ENCODE measurements at regions not wholly inside any gene's neighbourhood (a gene's known extent, or its start where the extent isn't known, plus 50 kb on each side); places are given as distances from the start of the nearest gene placed in this dataset.

DNA sequence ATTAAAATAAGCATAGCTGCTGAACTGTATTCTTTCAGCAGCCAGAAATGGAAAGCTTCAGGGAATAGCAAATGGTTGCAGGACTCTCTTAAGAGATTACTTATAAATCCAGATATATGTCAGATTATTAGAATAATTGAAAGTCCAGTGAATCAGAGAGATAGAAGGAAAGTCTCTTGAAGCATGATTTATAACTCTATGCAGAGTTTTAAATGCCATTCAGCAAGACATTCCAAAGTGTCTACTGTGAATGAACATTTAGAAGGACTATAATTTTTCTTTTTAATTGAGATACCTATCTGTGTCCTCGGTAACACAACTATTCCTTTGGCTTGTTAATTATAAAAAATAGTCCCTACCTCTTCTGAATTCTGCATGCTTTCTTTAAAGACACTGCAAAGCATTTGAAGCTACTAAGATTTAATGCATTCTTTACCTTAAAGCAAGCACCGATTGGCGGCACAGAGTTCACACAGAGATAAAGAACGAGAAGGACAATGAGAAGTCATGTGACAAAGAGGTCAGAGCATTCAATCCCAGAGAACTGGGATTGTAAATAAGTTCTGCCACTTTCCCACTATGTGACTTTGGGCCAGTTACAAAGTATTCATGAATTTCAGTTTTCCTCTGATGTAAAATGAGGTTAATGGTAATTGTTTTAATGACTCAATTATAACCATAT is 371.0 kb upstream of the ATP2B1 start:
- no peak for DNase-seq (ENCODE audit: low read depth in 2 of 2)

DNA sequence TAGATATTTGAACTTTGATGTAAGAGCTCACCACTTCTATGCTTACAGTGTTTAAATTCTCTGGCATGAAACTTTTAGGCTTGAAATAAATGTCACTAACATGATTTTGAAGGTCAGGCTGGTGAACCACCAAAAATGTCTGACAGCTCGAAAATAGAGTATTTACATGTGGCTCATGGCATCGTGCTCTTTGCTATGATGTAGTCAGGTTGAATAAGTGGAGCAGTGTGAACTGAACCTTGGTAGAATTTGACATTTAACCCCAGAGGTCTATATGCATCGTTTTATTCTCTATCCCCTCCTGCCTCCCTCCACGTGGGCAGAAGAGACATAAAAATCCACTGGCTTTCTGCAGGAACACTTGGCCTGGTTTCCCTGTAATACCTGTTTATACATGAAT is 369.7 kb upstream of the ATP2B1 start:
- DNase-seq (ENCODE audit: low read depth in 2 of 2): no peak

DNA sequence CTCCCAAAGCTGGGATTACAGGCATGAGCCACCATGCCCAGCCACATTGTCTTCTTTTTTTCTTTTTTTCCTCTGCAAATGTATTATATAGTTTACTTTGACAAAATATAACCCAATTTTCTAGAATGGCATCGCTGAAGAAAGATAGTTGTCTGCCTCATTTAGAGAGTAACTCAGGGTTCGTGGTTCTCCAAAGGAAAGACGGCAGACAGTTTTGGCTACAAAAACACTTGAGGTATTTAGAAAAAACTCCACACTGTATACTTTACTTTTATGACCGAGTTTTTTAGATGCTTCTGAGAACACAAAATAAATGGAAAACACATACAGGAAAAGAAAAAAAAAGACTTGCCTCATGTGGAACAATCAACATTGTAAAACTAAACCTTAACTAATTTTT is 369.1 kb upstream of the ATP2B1 start:
- no peak for DNase-seq (ENCODE audit: low read depth in 2 of 2)

DNA sequence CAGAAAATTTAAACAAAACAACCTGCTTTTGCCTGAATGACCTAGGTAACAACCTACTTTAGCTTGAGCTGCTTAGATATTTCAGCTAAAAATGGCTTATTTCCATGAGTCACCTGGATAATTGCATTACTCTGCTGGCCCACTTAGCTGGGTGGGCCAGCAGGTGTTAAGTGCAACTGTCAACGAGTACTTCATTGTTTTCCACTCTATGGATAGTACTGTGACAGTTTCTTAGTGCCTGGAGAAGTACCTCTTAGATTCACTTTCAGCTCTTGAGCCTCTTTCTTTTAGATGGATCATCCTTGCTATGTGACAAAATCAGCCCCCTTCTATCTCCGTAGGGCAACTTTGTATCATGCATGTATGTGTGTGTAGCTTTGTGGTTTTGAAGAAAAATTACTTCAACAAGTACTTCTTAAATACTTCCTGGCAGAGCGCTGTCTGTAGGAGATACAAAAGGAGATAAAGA is 368.2 kb upstream of the ATP2B1 start:
- no peak for DNase-seq (ENCODE audit: low read depth in 2 of 2)

DNA sequence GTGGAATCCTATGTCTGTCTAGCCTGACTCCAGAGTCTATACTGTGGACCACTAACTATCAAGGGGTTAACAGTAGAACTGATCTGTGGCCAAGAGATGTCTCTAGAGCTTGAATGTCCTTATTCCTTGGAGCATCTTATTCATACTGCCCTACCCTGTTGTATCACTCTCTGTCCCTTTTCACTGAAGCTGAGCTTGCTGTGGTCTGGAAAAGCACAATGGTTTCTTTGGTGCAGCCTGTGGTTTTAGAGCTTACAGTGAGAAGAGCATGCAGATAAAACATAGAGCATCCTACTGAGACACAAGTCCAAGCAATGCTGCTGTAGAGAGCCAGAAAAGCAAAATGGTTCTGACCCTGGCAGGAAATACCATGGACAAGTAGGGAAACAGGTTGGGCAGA is 367.0 kb upstream of the ATP2B1 start:
- DNase-seq (ENCODE audit: low read depth in 2 of 2): no peak

DNA sequence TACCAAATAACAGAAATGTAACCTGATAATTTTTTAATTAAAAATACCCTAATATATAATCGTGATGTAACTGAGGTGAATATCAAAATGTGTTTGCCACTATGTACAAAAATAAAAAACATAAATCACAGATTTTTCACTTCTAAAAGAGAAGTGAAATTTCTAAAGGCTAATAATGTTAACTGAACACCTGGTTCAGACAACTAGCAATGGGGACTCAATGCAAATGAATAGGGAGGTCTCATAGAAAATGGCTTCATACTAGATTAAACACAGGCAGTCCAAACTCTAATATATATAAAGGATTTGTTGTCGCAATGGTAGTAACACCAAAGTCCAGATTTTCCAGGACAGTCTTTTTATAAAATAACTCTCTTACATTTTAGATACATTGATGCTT is 365.4 kb upstream of the ATP2B1 start:
- no peak for DNase-seq (ENCODE audit: low read depth in 2 of 2)

DNA sequence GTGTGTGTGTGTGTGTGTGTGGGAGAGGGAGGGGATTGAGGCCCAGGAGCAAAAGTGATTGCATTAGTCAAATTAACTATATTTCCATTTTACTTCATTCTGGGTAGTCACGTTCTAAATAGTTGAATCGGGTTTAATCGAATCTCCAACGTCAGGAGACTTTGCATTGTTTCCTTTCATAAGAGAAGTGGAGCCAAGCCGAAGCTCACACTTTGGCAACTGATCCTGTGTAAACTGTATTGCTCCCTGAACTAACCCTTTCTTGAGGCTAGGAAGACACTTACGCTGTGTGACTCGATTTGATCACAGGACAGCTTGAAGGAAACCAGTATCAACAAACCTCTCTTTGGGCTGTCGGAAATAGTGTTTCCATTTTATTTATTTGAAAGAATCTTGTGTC is 363.4 kb upstream of the ATP2B1 start:
- DNase-seq (ENCODE audit: low read depth in 2 of 2): no peak

DNA sequence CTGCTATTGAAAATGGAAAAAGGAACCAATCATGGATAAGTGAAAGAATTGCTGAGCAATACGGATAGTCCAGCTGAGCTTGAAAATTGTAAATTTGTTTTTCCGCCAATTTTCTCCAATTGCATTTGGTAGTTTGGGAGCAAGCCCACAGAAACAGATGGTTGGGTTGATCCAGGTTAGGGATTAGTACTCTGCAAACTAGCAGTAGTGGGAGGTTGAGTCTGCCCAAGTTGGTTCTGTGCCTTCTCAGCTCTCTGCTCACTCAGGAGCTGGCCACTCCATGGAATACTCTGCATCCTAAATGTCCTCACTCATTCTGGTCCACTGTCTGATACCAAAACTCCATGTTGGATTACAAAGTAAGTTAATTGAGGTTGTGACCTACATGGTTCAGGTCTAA is 361.1 kb upstream of the ATP2B1 start:
- no peak for DNase-seq (ENCODE audit: low read depth in 2 of 2)

DNA sequence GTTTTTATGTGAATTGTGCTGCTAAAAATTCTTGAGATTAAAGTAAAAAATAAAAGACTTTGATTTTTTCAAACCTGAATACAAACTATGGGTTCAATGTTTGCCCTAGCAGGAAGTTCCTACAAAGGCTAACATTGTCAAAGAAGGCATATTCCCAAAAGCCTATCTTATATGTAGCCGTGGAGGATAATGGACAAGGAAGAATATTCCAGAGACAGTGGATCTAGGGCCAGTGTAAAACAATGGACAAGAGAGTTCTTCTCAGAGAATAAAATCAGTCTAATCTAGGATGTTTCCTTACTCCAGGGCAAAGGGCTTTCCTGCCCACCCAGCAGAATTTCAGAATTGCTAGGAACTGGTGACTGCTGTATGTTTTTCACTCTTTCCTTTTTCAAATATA is 359.2 kb upstream of the ATP2B1 start:
- no peak for DNase-seq (ENCODE audit: low read depth in 2 of 2)

DNA sequence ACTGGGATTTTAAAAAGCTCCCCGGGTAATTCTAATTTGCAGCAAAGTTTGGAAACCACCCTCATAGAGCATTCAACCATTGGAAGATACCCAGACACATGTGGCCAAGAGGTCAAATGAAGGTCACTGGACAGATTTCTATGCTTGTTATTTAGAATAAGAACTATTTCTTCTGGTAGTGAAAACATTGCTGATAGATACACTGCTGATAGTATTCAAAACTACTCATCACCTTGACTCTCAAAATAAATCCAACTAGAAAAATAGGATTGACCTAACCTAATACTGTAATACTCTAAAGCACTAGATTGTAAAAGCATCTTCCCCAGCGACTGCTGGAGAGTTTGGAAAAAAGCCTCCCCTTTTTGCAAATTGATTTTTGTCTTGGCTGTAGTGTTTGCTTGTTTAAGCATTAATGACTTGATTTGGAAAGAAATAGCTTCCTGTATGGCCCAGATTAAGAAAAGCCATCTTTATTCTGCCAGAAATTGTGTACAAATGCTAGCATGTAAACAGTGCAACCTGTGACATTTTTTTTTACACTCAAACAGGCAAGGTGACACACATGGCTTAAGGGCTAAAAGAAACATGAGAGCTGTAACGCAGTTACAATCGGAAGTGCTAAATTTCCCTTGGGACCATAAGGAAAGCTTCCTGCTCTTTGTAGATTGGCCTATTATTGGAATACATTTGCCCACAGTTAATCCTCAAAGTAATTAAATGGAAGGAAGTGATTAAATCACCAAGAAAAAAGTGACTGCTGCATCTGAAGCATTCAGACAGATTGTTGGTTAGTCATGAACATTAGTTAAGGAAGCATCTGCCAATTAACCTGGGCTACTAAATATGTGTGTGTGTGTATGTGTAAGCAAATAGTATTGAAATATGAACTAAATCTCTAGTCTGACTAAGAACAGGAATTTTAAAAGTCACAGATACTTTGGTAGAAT is 356.5 kb upstream of the ATP2B1 start:
- DNase-seq (ENCODE audit: low read depth in 2 of 2): no peak

DNA sequence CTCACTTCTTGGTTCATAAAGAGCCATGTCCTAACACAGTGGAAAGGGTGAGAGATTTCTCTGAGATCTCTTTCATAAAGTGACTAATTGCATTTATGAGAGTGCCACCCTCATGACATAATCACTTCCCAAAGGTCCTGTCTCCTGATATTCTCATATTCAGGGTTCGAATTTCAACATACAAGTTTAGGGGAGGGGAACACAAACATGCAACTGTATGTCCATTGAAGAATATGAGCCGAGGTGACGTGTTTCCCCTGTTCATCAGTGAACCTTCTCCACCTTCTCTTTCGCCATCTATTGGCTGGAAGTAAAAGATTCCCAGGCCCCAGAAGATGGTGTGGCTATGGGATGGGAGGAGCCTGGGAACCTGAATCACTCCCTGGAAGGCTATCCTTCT is 354.2 kb upstream of the ATP2B1 start:
- DNase-seq (ENCODE audit: low read depth in 2 of 2): no peak

DNA sequence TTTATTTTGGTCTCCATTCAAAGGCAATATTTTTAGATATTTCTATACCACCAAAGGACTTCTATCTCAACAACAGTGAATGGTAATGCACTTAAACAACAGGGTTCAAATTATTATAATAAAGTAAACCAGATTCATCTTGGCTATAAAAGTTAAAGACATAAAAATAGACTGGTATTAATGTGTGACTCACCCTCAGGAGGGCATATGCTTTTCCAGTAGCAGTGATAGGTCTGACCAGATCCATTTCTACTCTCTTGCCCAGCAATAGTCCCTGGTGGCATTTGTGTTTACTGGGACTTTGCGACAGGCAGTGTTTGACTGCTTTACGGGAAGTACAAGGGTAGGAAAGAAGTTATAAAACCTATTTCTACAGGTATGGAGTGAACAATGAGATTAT is 353.2 kb upstream of the ATP2B1 start:
- no peak for DNase-seq (ENCODE audit: low read depth in 2 of 2)

DNA sequence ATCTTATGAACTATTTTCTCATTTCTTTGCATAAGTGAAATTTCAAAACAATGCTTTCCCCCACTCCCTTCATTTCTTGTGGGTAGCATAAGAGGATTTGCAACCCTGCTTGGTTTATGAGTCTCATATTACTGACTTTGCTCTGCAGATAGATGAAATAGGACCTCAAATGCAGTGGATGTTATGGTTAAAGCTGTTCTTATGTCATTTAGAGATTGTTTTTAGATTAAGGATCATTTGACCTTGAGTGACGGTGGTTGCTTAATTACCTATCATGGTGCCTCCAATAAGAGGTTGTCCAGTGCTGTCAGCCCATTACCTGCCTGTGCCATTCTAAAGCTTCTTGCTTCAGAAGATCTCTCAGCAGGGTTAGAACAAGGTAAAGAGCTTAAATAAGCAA is 351.4 kb upstream of the ATP2B1 start:
- DNase-seq (ENCODE audit: low read depth in 2 of 2): no peak

DNA sequence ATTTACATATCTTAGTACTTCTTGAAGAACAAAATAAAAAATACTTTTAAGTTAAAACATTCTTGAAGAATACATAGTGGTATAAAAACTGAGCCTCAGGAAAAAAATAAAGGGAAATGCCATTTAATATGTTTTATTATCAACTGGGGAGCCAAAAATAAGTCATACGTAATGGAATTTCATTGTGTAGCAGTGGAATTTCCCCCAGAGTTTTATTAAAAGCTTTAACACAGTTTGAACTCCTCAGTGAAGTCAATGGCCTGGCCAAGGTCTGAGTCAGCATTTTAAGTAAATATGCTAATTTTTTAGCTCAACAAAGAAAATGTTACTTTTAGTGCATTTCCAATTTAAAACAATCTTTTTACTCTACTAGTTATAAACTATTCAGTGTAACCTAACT is 350.1 kb upstream of the ATP2B1 start:
- no peak for DNase-seq (ENCODE audit: low read depth in 2 of 2)

DNA sequence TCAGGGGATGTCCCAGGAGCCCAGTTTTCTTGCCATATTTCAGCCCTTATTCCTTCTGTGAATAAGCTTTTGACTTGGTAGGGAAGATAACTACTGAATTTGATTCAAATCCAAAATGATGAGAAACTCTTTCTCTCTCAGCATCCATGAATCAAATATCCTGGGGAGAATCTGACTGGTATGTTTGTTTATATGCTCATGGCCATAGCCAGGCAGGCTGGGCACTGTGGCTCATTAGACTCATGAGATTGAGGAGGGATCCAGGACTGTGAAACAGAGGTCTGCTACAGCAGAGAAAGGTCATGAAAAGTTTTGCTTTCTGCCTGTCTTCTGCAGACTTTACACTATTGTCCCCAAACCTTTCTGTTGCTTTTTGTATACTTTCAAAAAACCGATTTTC is 346.4 kb upstream of the ATP2B1 start:
- no peak for DNase-seq (ENCODE audit: low read depth in 2 of 2)

DNA sequence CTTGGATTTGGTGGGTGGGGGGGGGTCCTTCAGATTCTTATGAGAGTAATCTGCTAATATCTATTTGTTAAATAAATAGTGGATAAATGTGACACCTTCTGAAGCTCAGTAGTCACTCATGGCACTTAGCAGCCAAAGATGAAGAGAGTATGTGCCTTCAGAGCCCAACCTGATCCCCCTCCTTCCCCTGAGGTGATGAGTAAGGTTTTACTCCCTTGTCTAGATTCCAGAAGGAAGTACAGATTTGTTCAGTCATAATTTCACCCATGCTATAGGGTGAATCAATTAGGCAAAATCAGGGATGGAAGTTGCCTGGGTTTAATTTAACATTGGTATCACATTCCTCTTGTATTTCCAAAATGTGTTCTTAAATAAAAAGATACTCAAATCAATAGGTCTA is 340.3 kb upstream of the ATP2B1 start:
- no peak for DNase-seq (ENCODE audit: low read depth in 2 of 2)

DNA sequence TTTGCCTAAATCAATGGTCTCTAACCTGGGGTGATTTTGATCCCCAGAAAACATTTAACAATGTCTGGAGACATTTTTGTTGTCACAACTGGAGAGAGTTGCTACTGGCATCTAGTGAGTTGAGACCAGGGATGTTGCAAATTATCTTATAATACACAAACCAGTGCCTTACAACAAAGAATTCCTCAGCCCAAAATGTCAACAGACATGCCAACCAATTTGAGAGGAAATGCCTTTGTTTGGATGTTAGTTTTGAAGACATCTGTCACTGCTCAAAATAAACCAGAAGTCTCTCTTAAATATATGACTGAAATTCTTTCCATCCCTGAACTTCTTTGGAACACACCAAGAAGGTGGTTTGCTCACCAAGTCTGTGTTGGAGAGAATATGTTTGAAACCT is 336.9 kb upstream of the ATP2B1 start:
- no peak for DNase-seq (ENCODE audit: low read depth in 2 of 2)

DNA sequence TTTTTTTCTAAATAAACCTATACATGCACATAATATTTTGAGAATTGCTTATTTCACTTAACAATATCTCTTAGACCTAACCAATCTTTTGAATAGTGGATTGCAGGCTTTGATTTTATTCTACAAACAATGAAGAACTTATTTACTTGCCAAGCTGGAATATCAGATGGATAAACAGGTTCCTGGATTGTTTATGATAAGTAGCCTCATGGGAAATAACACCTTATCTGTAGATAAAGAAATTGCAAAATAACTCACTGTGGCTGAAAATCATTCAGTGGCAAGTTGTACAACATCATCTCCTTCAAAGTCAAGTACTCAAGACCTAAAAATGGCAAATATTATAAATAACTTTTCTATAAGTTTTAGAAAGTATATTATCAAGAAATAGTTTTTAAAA is 335.4 kb upstream of the ATP2B1 start:
- no peak for DNase-seq (ENCODE audit: low read depth in 2 of 2)

DNA sequence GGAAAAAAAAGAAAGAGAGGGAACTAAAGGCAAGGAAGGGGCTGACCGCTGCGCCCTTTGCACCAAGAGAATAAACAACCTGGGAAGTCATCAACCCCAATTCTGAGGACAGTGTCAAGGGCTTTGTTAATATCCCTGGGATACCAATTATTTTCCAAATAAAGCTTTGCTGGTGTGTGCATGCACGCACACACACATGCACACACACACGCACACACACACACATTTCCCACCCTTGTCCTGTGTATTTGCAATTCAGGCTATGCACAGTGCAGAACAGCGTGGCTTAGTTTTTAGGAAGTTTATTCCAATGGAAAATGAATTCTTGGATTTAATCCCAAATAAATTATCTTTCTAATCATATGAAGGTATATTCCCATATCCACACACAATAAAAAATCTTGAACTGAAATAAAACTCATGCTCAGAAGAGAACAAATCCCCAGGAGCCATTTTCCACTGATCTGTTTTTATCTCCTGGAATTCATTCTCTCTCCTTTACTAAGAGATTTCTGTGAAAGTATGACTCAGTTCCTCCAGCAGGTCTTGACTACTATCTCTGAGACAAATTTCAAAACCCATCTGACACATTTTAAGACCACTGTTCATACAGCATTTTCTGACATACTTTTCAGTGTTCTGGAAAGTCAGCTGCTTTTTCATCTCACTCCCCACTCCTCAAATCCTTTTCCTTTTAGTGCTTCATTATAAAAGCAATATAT is 334.4 kb upstream of the ATP2B1 start:
- no peak for DNase-seq (ENCODE audit: low read depth in 2 of 2)

DNA sequence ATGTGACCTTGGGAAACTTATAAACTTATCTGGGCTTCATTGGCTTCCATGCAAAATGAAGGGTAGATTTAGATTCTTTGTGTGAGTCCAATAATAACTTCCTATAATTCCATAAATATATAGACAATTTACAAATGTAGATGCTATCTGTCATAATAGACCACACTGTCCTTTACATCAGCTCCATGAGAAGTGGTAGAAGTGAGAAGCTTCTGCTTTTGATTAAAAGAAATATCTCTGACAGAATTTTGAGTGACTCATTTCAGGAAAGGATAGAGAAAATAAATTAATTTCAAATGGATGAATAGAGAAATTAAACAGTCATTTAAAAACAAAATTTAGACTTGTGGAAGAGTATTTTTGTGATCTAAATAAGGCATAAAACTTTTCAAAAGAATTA is 329.7 kb upstream of the ATP2B1 start:
- DNase-seq (ENCODE audit: low read depth in 2 of 2): no peak

DNA sequence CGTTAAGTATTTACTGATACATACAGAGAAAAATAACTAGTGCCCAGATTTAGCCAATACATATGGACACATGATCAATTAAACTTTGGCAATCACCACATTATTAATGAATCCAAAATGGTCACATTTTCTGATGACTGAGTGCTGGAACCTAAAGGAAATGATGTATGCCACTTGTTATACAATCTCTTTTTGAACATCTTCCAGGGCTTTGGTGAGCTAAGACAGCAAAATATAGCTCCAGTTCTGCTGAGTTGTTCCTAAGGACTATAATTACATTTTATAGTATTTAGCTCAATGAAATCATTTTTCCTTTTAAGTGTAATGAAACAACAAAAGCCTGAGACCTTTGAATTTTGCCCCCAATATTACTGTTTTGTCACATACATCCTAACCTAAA is 329.1 kb upstream of the ATP2B1 start:
- DNase-seq (ENCODE audit: low read depth in 2 of 2): no peak

DNA sequence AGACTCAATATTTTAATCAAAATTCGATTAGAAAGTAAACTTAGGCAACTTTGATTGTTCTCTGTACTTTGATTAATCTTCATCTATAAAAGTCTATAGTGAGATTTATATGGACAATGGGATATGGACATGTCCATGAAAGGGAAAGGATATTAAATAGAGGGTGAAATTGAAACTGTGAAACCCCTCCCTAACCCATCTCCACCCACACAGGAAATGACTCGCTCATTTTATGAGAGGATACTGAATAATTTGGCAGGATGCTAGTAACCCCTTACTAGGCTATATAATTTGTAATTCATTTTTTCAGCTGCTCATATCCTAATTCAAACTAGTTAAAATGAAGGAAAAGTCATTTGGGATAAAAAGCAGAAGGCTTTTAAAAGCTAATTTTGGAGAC is 328.0 kb upstream of the ATP2B1 start:
- no peak for DNase-seq (ENCODE audit: low read depth in 2 of 2)

DNA sequence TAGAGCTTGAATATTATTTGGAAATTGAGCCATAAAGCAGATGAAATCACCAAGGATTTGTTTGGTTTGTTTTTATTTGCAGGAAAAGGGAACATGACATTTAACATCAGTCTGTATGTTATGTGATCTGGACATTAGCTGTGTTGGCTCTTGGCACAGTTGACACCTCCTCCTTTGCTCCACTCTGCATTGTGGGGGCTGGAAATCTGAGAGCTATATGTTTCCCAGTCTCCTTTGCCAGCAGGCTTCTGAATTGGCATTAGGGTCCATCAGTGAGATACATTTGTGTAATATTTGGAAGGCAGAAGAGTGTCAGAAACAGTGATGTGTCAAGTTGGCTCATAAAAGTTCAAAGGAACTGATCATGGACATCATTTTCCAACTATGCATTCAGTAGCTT is 322.1 kb upstream of the ATP2B1 start:
- DNase-seq (ENCODE audit: low read depth in 2 of 2): no peak

Measured in stimulated activated CD8-positive, alpha-beta memory T cell treated with anti-CD3 and anti-CD28 coated beads, Interleukin-15, amount 100 ng/mL, for 4 hours (primary cell).